ENCODE measurements at regions not wholly inside any gene's neighbourhood (a gene's known extent, or its start where the extent isn't known, plus 50 kb on each side); places are given as distances from the start of the nearest gene placed in this dataset.

GRCh38 chr14:28412077-28412476 is 354.5 kb upstream of the FOXG1 start:
- TF ChIP-seq CTCF (IDR thresholded peaks at IDR 0.05) (no peak), POLR2A (IDR thresholded peaks at IDR 0.05) (no peak)

Data from thyroid gland (tissue), 4 donors.